Activated CD8-positive, alpha-beta T cell treated with anti-CD3 and anti-CD28 coated beads for 36 hours (primary cell): ENCODE measurements at regions not wholly inside any gene's neighbourhood (a gene's known extent, or its start where the extent isn't known, plus 50 kb on each side); places are given as distances from the start of the nearest gene placed in this dataset. TPM values are rescaled to one million over a fixed set of nuclear protein-coding genes. Genes with fewer than 3 reads are reported as not detected.

Experiments
- ATAC-seq: fragments of 200-7000 bp; cut with Tn5 transposase; one replicate; pipeline ENCODE4 v1.10.0; 2021; ENCODE audit warnings: mild to moderate bottlenecking, moderate library complexity
- CTCF ChIA-PET: fragments of 350-600 bp; sonication (Branson Sonifier 250); formaldehyde crosslinking; loops from one replicate; lab custom pipeline; 2021; ENCODE audit warnings: antibody characterized with exemption; lab: Charles Lee
- POLR2A ChIA-PET: fragments of 350-600 bp; sonication (Branson Sonifier 250); formaldehyde crosslinking; loops from one replicate; lab custom pipeline; 2021; ENCODE audit warnings: antibody characterized with exemption; lab: Charles Lee
- DNase-seq: peaks from one replicate; pipeline ENCODE4 v3.0.0-alpha.2; 2020
- H3K27ac Mint-ChIP-seq: one replicate; pipeline ENCODE4 v1.8.0; 2021; ENCODE audit warnings: mild to moderate bottlenecking, mixed read lengths
- H3K27me3 Mint-ChIP-seq: one replicate; pipeline ENCODE4 v1.8.0; 2021; ENCODE audit warnings: mixed read lengths
- H3K36me3 Mint-ChIP-seq: one replicate; pipeline ENCODE4 v1.8.0; 2021; ENCODE audit warnings: low read depth, mixed read lengths
- H3K4me1 Mint-ChIP-seq: one replicate; pipeline ENCODE4 v1.8.0; 2021; ENCODE audit warnings: low read depth, mixed read lengths
- H3K4me3 Mint-ChIP-seq: one replicate; pipeline ENCODE4 v1.8.0; 2021; ENCODE audit warnings: mild to moderate bottlenecking, moderate library complexity, mixed read lengths
- H3K9me3 Mint-ChIP-seq: one replicate; pipeline ENCODE4 v1.8.0; 2021; ENCODE audit warnings: mixed read lengths
- intact Hi-C: fragments of 100-400 bp; cut with micrococcal nuclease; formaldehyde crosslinking; loops from one replicate; pipeline ENCODE4 v1.10.0; 2022
- microRNA-seq: library from miRNA; unstranded; fragments of <30 nt; microRNA quantifications from one replicate; pipeline ENCODE4 v1.2.0, GENCODE V29; 2022; ENCODE audit warnings: borderline microRNAs expressed, borderline replicate concordance
- TF ChIP-seq, protein P1 (sequence below): fragments of 200-600 bp; IDR thresholded peaks from one replicate; pipeline ENCODE4 v1.8.0; 2022; ENCODE audit warnings: antibody characterized with exemption, mild to moderate bottlenecking

- DNase-seq, result no peak
- ChIA-PET POLR2A (no interaction called here), CTCF (no interaction called here)
- Mint-ChIP-seq H3K4me3 (no peak overlapping the region), H3K4me1 (no peaks in the 10 kb centered on the region), H3K27ac (no peak overlapping the region), H3K36me3 (no peaks in the 10 kb centered on the region), H3K27me3 (no peaks in the 10 kb centered on the region), H3K9me3 (peaks cover 6% of the 10 kb centered on the region)
- no peak for ATAC-seq
- intact Hi-C loops, result no loop called here
- TF ChIP-seq, protein P1, sequence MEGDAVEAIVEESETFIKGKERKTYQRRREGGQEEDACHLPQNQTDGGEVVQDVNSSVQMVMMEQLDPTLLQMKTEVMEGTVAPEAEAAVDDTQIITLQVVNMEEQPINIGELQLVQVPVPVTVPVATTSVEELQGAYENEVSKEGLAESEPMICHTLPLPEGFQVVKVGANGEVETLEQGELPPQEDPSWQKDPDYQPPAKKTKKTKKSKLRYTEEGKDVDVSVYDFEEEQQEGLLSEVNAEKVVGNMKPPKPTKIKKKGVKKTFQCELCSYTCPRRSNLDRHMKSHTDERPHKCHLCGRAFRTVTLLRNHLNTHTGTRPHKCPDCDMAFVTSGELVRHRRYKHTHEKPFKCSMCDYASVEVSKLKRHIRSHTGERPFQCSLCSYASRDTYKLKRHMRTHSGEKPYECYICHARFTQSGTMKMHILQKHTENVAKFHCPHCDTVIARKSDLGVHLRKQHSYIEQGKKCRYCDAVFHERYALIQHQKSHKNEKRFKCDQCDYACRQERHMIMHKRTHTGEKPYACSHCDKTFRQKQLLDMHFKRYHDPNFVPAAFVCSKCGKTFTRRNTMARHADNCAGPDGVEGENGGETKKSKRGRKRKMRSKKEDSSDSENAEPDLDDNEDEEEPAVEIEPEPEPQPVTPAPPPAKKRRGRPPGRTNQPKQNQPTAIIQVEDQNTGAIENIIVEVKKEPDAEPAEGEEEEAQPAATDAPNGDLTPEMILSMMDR, result no peak
These were observed 52.3 kb upstream of the EDNRA start for GRCh38 chr4:147428583-147428982.

DNA sequence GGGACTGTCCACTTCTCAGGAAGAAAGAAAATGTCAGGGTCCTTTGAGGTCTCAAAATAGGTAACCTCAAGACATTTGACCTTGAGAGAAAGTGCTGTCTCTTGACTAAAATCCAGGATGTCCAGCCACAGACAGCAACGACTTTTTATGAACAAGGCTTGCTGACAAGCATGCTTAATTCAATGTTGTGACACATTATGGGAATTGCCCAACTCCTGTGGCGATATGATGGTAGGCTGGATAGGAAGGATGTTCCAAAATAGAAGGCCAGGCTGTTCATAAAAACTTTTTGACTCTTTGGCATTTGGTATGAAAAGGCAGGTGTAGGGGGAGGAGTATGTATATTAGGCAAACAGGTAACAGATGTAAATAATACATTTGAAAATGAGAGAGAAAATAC is 50.8 kb upstream of the EDNRA start:
- intact Hi-C loops, result no loop called here
- CTCF ChIA-PET, result no interaction called here
- no peak for DNase-seq
- Mint-ChIP-seq H3K27me3 (no peaks in the 10 kb centered on the region), H3K36me3 (no peaks in the 10 kb centered on the region), H3K4me1 (no peaks in the 10 kb centered on the region), H3K27ac (no peak overlapping the region), H3K9me3 (peaks cover 8% of the 10 kb centered on the region), H3K4me3 (no peak overlapping the region)
- TF ChIP-seq, protein P1, result no peak
- ATAC-seq, result no peak
- POLR2A ChIA-PET, result no interaction called here

Small RNA genes in the stretch of these regions (microRNA-seq; reads per million reads assigned to microRNA genes)
- gene MIR548G, result not detected
